ENCODE measurements at regions not wholly inside any gene's neighbourhood (a gene's known extent, or its start where the extent isn't known, plus 50 kb on each side); places are given as distances from the start of the nearest gene placed in this dataset.
"Not testable (repeated sequence)": the region's sequence is repeated elsewhere in the genome, so short reads cannot be mapped to it uniquely, and the experiment has no call there.

DNA sequence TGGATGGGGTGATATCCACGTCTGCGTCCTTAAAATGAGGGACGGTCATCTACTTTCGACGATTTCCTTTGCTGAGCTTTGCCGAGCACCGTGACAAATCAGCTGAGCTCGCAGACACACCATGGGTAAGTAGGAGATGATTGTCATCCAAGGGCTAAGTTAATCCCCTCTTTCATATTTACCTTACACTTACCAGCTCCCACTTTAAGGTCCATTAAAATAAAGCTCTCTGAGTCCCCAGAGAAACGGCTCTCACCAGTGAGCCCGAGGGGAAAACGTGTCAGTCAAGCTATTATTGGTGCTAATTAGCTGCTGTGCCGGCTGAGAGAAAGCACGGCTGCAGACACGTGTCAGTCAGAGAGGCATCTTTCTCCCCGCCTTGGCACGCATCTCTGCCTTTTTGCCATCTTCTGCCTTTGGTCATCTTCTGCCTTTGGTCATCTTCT, 72.2 kb downstream of the CRLF2 start:
- DNase-seq, result no peak

DNA sequence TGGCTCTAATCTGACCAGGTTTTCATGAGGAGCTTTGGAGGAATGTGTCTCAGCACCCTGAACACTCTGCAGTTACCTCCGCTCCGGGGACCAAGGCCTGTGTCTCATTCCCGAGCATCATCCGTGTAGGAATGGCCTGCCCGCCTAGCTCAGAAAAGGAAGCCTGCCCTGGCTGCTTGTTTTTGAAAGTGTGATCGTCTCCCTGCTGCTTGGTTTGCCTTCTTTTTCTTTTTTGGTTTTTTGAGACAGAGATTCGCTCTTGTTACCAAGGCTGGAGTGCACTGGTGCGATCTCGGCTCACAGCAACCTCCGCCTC, 73.3 kb downstream of the CRLF2 start:
- no peak for DNase-seq

DNA sequence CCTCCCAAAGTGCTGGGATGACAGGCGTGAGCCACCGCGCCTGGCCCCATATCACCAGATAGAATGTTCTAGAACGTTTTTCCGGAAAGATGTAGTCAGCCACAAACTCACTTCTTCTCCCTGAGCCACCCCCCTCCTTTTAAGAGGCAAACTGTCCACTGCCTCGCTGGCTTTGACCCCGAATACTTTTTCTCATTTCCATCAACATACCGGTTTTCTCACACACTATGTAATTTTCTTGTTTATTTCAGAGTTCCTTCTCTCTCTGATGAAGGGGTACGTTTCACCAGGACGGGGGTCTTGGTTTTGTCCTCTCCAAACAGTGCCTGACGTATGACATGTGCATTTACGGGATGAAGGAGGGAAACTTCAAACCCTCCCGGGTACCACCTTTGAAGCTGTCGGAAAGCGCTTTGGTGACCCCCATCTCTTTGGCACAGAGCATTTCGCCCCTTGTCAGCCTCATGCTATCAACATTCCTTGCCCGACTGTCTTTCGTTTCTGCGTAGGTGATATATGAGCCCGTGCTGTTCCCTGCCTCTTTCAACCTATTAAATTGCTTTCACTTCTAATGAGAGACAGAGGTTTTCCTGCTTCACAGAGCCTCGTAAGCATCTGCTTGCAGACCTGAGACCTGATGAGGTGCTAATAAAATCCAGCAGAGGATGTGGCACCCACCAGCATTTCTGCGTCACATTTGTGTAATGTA, 73.8 kb downstream of the CRLF2 start:
- no peak for DNase-seq

DNA sequence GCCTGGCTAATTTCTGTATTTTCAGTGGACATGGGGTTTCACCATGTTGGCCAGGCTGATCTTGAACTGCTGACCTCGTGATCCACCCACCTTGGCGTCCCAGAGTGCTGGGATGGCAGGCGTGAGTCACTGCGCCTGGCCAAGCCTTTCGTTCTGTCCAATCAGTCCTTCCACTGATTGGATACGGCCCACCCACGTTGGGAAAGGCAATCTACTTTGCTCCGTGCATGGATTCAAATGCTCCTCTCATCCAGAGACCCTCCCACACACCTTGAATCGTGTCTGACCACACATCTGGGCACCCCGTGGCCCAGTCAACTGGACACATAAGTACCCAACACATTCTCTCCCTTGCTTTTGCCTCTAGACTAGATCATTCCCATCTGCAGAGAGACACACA, 74.9 kb downstream of the CRLF2 start:
- DNase-seq, result no peak

DNA sequence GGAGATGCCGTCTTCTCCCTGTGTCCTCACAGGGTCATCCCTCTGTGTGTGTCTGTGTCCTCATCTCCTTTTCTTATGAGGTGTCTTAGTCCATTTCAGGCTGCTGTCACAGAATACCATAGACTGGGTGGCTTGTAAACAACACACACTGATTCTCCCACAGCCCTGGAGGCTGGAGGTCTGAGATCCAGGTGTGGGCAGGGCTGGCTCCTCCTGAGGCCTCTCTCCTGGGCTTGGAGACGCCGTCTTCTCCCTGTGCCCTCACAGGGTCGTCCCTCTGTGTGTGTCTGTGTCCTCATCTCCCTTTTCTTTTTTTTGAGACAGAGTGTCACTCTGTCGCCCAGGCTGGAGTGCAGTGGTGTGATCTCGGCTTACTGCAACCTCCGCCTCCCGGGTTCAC, 75.9 kb downstream of the CRLF2 start:
- DNase-seq, result not testable (repeated sequence)

DNA sequence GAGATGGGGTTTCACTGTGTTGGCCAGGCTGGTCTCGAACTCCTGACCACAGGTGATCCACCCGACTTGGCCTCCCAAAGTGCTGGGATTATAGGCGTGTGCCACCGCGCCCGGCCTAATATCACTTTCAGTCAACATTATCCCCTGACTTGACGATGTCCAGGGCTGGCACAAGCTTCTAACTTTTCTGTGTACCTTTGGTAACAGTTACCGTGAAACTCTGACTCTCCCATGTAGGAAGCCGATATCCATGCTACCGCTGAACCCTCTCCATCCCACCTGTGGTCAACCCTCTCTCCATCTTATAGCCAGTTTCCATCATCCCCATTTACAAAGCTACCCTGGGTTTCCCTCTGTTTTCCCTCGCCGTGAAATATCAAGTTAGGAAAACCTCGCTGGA, 77.5 kb downstream of the CRLF2 start:
- no peak for DNase-seq

DNA sequence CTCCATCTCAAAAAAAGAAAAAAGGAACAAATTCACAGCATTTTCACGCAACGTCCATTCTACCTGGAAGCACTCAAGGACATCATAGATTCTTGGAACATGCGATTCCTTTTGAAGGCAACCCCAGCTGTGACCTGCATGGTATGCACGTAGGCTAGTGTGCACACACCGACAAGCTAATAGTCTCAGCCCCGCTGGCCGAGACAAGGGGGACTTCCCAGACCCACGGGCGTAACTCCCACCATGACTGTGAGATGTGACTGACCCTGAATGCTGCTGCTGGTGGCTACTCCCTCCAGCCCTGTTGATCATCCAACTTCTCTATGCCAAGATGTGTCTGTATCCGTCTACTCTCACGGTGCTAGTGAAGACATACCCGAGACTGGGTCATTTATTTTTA, 78.3 kb downstream of the CRLF2 start:
- DNase-seq, result no peak

DNA sequence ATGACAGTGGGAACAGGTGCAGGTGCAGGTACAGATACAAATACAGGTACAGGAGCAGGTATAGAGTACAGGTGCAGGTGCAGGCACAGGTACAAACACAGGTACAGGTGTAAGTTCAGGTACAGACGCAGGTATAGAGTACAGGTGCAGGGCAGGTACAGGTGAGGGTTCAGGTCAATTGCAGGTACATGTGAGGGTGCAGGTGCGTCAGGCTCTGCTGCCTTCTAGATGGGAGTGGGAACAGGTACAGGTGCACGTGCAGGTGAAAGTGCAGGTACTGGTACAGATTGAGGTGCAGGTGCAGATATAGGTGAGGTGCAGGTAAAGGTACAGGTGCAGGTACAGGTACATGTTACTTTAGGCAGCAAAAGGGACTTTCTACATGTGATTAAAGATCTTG, 85.7 kb downstream of the CRLF2 start:
- DNase-seq, result no peak

DNA sequence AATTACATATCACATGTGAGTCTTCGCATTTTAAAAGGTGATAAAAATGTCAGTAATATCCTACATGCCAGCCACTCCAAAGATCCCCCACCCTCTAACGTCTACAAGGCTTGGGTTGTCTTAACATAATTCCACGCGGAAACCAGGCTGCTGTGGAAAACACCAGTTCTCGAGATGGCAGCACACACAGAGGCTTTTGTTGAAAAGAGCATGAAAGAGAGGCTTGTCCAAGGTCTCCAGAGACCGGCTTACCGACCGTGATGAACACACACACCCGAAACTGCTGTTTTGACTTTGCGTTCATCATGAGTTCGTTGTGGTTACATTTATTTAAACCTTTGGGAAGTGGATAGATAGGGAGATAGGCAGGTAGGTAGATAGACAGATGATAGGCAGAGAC, 87.9 kb downstream of the CRLF2 start:
- no peak for DNase-seq

DNA sequence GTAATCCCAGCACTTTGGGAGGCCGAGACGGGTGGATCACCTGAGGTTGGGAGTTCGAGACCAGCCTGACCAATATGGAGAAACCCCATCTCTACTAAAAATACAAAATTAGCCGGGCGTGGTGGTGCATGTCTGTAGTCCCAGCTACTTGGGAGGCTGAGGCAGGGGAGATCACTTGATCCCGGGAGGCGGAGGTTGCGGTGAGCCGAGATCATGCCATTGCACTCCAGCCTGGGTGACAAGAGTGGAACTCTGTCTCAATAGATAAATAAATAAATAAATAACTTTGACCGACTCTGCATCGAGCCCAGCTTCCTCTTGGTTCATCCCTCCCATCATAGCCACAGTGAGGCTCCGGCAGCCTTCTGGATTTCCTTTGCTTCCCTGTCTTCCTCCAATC, 89.6 kb downstream of the CRLF2 start:
- DNase-seq, result not testable (repeated sequence)

DNA sequence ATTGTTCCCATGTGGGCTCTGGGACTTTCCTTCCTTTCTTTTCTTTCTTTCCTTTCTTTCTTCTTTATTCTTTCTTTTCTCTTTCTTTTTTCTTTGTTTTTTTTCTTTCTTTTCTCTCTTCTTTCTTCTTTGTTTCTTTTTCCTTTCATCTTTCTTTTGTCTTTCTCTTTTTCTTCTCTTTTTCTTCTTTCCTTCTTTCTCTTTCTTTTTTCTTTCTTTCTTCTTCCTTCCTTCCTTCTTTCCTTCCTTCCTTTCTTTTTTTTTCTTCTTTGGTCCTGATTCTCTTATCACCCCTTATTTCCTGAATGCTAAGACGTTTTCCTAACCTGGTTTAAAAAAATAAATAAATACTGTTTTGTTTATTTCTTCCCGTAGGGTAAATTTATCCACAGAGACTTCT, 93.2 kb downstream of the CRLF2 start:
- no peak for DNase-seq

DNA sequence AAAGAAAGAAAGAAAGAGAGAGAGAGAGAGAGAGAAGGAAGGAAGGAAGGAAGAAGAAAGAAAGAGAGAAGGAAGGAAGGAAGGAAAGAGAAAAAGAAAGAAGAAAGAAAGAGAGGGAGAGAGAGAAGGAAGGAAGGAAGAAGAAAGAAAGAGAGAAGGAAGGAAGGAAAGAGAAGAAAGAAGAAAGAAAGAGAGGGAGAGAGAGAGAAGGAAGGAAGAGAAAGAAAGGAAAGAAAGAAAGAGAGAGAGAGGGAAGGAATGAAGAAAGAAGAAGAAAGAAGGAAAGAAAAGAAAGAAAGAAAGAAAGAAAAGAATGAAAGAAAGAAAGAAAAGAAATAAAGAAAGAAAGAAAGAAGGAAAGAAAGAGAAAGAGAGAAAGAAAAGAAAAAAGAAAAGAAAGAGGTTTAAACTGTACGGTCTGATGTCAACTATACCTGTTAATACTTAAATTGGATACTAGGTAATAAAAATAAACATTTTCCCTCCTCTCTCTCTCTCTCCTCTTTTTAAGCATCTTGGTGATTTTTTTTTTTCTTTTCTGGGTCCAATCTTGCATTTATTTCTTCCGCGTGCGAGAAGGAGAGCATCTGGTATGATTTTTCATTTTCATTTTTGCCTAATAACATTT, 93.8 kb downstream of the CRLF2 start:
- DNase-seq, result no peak

DNA sequence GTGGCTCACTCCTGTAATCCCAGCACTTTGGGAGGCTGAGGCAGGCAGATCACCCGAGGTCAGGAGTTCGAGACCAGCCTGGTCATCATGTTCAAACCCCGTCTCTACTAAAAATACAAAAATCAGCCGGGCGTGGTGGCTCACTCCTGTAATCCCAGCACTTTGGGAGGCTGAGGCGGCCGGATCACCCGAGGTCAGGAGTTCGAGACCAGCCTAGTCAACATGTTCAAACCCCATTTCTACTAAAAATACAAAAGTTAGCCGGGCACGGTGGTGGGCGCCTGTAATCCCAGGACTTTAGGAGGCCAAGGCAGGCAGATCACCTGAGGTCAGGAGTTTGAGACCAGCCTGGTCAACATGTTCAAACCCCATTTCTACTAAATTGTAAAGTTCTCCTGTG, 97.0 kb downstream of the CRLF2 start:
- not testable (repeated sequence) for DNase-seq

DNA sequence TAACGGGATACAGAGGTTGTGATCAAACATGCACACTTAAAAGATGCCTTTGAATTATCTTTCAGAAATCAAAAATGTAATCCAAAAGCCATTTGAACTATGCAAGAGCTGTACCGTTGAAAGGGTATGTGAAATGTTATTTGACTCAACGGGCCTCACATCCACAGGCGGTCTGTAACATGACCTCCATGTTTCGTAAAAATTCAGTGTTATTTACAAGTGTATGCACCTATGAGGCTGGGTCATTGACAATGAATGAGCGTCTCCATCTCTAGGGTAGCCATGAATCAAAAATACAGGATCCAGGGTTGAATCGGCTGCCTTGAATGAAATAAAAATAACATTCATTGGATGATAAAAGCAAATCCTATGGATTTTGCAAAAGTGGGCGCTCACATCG, 100.1 kb downstream of the CRLF2 start:
- no peak for DNase-seq

DNA sequence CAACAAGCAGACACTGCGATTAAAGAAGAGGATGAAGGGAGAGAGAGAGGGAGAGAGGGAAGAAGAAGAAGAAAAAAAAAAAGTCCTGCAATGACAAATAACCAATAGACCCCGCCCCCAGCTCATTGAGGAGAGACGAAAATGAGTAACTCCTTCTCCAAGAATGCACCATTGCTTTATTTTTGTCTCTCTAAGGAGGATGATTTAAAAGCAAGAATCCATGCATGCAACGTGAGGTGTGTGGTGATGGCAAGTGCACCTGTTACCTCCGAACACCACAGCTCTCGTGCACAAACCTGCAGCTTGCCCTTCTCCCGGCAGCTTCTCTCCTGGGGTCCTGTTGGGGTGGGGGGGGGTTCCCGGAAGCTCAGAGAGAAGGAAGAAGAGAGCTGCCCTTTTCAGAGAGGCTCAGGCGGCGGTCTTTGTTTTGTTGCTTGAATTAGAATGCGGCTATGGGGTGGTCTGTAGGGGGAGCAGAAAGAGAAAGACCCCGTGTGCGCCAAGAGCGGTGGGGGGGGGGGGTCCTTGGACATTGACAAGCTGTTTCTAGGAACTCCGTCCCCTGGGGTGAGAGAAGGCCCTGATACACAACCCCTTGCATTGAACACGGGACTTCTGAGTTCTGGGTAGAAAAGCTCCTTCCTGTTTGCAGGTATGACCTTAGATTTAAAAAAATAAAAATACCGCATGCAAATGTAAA, 100.7 kb downstream of the CRLF2 start:
- DNase-seq, result no peak

DNA sequence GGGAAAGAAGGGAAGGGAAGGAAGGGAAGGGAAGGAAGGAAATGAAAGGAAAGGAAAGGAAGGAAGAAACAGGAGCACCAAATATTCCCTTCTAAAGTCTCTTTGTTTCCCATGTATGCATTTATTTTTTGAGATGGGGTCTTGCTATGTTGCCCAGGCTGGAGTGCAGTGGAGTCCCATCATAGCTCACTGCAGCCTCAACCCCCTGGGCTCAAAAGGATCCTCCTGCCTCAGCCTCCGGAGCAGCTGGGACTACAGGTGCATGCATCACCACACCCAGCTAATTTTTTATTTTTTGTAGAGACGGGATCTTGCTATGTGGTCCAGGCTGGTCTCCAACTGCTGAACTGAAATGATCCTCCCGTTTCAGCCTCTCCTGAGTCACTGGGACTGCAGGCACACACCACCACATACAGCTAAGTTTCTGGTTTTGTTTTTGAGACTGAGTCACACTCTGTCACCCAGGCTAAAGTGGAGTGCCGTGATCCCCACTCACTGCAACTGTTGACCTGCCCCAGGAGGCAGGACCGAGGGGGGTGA, 102.8 kb downstream of the CRLF2 start:
- DNase-seq, result no peak

DNA sequence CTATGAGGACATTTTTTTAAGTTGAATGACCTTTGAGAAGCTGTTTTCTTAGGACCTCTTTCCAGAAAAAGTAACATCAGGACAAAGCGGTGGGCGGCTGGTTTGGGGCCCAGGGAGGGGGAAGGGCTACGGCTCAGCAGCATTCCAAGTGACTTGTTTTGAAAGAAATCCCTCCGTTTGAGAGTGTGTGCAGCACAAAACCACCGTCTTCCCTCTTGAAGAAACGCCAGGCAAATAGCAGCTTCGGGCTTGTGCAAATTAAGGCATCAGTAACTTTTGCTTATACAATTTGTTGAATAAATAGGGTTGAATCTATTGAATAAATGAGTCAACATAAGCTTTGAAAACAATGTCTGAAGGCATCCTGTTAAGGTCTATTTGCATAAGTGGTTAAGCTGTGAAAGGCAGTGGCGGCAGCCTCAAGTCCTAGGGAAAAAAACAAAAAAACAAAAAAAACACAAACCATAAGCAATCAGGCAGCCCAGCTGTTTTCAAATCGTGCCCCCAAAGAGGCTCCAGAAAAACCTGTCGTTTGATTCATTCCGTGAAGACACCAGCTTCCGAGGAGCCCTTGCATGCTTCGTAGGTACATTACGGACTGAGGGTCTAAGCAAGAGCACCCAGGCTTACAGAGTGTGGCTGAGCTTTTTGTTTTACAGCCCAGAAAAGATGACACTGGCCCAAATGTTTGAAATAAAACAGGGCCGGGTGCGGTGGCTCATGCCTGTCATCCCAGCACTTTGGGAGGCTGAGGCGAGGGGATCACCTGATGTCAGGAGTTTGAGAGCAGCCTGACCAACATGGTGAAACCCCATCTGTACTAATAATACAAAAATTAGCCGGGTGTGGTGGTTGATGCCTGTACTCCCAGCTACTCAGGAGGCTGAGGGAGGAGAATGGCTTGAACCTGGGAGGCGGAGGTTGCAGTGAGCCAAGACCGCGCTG, 103.7 kb downstream of the CRLF2 start:
- no peak for DNase-seq

DNA sequence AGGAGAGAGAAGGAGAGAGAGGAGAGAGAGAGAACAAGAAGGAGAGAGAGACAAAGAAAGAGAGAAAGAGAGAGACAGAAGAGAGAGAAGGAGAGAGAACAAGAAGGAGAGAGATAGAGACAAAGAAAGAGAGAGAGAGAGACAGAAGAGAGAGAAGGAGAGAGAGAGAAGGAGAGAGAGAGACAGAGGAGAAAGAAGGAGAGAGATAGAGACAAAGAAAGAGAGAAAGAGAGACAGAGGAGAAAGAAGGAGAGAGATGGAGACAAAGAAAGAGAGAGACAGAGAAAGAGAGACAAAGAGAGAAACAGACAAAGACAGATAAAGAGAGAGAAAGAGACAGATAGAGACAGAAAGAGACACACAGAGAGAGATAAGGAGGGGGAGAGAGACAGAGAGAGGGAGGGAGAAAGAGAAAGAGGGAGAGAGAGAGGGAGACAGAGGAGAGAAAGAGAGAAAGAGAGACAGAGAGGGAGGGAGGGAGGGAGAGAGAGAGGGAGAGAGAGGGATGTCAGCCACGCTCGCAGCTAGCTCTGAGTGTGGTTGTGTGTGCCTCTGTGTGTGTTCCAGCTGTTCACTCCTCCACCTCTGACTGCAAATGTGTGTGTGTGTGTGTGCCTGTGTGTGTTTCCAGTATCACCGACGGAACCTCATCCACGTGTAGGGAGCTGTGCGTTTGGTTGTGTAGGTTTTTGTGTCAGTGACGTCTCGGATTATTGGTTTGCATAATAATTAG, 105.8 kb downstream of the CRLF2 start:
- no peak for DNase-seq

DNA sequence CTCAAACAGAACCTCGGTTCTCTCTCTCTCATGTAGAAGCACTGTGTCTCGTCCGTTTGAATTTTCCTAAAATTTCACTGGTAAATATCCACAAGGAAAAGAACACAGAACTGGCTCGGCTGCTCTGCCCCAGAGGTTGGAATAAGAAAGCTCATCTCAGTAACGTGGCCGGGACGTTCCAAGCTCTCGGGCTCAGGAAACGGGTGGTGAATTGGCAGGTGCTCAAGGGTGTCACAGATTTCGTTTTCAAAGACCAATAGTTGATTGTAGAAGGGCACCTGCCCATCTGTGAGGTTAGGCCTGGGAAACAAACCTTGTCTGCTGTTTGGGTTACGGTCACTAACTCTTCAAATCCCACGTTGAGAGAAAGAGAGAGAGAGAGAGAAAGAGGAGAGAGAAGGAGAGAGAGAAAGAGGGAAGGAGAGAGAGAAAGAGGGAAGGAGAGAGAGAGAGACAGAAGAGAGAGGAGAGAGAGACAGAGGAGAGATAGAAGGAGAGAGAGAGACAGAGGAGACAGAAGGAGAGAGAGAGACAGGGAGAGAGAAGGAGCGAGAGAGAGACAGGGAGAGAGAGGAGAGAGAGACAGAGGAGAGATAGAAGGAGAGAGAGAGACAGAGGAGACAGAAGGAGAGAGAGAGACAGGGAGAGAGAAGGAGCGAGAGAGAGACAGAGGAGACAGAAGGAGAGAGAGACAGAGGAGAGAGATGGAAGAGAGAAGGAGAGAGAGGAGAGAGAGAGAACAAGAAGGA, 106.6 kb downstream of the CRLF2 start:
- DNase-seq, result no peak

DNA sequence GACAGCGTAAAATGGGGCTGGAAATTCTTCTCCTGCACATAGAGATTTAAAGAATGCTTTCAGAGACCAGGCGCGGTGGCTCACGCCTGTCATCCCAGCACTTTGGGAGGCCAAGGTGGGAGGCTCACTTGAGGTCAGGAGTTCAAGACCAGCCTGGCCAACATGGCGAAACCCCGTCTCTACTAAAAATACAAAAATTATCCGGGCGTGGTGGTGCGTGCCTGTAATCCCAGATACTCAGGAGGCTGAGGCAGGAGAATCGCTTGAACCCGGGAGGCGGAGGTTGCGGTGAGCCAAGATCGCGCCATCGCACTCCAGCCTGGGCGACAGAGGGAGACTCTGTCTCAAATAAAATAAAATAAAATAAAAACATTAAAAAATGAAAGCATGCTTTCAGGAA, 107.4 kb downstream of the CRLF2 start:
- not testable (repeated sequence) for DNase-seq

DNA sequence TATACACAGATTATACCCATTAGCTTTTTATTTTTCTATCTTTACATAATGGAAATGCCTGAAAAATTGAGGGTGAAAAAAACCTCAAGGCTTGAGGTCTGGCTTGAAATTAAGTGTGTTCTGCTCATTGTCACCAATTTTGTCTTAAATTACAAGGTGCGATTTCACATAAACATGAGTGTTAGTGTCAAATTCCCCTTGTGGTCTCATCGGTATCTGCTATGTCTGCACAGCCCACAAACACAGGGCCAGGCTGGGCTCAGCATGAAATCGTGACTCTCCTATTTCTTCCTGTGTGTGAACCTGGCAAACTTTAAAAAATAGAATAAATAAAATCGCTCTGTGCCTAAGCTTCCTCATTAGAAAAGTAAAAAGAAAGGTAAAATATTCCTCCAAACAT, 109.1 kb downstream of the CRLF2 start:
- no peak for DNase-seq

DNA sequence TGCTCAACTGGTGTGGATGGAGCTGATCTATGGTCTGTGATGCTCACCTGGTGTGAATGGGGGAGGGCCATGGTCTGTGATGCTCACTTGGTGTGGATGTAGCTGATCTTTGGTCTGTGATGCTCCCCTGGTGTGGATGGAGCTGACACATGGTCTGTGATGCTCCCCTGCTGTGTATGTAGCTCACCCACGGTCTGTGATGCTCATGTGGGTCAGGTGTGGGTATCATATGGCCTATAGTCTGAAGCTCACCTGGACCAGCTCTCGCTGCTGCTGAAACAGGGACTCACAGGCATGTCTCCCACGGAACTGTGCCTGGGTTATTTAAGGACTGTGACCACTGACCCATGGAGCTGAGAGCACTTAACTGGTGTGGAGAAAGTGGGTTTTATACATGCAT, 109.7 kb downstream of the CRLF2 start:
- no peak for DNase-seq
